Glomerular visceral epithelial cell (primary cell): ENCODE measurements at regions not wholly inside any gene's neighbourhood (a gene's known extent, or its start where the extent isn't known, plus 50 kb on each side); places are given as distances from the start of the nearest gene placed in this dataset.
"Not testable (repeated sequence)": the region's sequence is repeated elsewhere in the genome, so short reads cannot be mapped to it uniquely, and the experiment has no call there.

Experiments
- DNase-seq: peaks from one replicate; pipeline ENCODE4 v3.0.0-alpha.2; 2016; ENCODE audit errors: extremely low spot score

- DNase-seq, result no peak
Observed at GRCh38 chr3:13137941-13138832, 65.0 kb upstream of the IQSEC1 start.

GRCh38 chr3:13136848-13137247 lies 63.6 kb upstream of the IQSEC1 start:
- not testable (repeated sequence) for DNase-seq

GRCh38 chr3:13136426-13136825 lies 63.2 kb upstream of the IQSEC1 start:
- no peak for DNase-seq

DNA sequence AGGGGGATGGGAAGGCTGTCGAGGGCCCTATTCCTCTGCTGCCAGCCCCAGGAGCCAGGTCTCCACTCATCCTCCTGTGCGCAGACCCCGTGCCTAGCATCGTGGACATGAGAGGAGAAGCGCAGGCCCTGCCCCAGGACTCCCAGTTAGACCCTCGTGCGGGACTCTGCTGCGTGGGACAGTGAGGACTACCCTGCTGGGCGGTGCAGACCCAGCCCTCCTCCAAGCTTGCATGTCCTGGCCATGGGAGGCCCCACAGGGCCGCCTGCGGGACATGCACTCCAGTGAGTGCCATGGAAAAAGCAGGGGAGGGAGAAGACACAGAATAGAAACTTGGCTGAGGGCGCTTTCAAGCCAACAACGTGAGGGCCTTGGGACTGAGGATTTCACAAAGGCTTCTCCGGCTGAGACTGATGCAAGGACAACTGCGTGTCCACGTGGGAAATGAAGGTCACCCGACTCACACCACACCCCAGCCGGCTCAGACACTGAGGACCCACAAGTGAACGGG lies 62.6 kb upstream of the IQSEC1 start:
- no peak for DNase-seq

DNA sequence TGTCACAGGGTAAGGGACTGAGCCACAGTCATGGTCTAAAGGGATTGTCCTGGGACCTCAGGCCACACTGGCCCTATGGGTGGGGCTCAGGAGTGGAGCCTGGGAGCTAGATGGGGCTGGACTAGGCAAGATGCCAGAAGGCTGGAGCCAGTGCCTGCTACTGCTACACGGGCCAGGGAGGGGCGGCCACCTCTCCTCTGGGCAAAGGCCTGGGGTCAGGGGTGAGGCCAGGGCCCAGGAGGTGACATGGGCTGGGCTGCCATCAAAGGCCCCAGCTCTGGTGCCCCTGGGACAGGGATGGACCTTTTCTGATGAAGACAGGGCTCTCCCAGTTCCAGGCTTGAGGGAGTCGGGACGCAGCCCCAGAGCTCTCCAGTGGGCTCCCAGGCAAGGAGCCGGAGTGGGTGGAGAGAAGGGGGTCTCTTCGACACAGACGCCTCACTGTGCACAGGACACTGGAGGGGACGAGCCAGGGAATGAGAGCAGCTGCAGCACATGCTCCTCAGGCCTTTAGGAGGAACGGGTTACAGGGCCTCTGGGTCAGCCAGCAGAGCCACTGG lies 62.1 kb upstream of the IQSEC1 start:
- DNase-seq, result no peak

DNA sequence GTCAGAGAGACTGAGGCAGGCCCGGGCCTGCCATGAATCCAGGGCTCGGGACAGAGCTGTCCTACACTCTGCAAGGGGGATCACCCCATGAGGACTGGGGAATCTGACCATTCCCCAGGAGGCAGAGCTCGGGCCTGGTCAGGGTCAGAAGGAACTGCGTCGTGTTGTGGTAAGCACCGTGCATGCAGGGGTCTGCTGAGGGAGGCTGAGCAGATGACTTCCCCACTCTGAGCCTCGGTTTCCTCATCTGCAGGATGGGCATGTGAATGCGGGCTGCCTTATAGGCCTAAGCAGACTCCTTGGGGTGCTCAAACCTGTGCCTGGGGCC lies 61.6 kb upstream of the IQSEC1 start:
- no peak for DNase-seq

DNA sequence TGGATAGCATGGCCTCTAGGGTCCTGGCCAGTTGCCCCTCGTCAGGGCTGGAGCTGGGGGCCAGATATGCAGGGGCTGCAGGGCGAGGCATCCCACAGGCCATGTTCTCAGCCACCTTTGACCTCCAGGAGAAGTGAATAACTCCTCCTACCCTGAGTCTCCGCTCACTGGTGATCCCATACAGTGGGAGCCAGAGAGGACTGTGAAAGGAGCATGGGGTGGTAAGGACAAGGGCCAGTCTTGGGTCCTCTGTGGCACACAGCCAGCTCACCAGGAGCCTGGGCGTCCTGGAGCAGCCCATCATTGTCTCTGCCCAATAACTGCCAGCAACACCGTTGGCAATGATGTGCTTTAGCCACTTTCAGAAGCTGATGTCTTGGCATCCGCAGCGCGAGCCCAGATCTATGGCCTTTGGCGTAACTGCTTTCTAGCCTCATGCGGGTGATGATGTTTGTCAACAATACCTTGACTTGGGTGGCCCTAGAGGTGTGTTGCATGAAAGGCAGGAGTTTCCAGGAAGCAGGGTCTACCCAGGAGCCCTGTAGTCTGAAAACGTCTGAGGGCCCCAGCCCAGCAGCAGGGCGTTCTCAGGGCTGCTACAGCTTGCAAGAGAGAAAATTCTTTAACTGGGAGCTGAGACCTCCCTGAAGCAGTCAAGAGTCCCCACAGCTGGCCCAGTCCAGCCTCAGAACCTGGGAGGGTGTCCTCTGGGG lies 61.1 kb upstream of the IQSEC1 start:
- DNase-seq, result no peak

DNA sequence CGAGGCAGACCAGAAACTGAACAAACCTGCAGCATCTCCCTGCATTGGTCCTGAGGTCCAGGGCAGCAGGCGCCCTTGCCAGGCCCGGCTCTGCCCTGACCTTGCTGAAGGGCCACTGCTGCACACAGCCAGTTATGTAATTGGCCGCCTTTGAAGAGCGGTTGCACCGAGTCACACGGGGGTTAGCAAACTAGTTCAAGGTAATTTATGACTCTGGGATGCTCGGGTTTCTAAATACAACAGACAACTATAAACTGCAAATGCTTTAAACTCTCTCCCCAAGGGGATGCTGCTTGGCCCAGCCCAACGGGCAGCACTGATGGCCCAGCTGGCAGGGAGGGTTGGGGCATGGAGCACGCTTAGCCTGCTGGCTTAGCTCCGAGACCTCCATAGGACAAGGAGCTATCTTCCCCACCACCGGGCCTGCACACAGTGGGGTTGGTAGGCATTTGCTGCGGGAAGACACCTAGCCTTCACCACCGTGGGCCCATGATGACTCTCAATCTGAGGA lies 60.3 kb upstream of the IQSEC1 start:
- DNase-seq, result no peak

DNA sequence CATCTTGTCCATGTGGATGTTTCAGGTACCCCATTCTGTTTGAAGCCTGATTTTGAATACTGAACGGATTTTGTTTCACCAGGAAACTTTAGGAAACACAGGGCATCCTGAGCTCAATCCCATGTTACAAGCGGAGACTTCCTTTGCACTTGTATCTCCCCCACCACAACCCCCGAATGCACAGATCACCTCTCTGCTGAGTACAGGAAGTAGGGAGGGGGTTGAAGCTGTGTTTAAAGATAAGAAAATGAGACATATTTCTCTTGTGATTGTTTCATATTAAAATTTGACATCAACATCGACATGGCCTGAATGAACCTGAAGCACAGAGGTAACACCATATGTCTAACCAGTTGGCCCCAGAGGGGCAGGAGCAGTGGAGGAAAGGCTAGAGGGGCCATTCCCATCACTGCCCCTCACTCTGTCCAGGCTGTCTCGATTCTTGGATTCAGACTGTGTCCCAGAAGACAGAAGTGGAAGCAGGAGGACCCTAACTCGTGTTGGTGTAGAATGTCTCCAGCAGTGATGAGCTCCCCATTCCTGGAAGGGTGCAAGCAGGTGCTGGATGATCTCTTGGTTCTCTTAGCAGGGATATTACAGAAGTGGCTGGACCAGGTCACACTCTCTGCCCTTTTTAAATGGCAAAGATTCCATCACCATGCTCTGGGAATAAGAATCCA lies 59.6 kb upstream of the IQSEC1 start:
- no peak for DNase-seq

GRCh38 chr3:13132281-13132680 lies 59.1 kb upstream of the IQSEC1 start:
- no peak for DNase-seq

GRCh38 chr3:13130464-13131193 lies 57.4 kb upstream of the IQSEC1 start:
- no peak for DNase-seq

DNA sequence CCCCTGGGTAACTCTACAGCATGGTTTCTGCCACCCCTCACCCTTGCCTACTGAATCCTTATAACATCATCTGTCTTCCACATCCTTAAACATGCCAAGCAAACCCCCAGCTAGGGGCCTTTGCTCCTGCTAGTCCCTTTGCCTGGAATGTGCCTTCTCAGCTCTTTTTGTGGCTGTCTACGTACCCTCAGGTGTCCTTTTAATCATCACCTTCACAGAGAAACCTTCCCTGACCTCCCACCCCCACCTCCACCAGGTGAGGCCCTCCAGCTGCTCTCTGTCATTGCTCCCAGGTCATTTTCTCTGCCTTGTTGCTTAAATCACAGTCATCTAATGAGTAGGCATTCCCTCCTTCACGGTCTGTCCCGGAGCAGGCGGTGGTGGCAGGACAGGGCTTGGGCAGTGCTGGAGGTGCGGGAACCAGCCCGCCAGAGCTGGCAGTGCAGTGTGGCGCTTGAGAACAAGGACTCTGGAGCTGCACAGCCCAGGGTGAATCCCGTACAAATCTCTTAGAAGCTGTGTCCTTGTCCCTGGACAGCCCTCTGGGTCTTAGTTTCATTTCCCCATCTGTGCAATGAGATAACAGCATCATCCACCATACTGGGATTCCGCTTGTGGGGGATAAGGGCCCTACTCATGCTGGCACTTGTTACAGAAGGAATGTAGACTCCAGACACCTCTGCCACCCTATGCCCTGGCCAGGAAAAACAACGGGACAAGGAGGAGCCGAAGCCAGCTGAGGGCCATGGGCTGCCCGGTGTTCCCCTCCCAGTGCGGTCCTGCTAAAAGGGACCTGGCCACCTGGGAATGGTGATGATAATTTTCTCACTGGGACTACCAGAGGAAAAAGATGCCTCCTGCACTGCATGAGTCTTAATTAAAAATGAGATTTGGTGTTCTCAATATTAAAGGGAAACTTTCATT lies 52.1 kb upstream of the IQSEC1 start:
- no peak for DNase-seq

- no peak for DNase-seq
Observed at GRCh38 chr3:13124631-13125030, 51.4 kb upstream of the IQSEC1 start.

- DNase-seq, result no peak
Observed at GRCh38 chr3:13123765-13124164, 50.5 kb upstream of the IQSEC1 start.

GRCh38 chr3:13123013-13123654 lies 49.9 kb upstream of the IQSEC1 start:
- no peak for DNase-seq
